ENCODE measurements at regions not wholly inside any gene's neighbourhood (a gene's known extent, or its start where the extent isn't known, plus 50 kb on each side); places are given as distances from the start of the nearest gene placed in this dataset.

DNA sequence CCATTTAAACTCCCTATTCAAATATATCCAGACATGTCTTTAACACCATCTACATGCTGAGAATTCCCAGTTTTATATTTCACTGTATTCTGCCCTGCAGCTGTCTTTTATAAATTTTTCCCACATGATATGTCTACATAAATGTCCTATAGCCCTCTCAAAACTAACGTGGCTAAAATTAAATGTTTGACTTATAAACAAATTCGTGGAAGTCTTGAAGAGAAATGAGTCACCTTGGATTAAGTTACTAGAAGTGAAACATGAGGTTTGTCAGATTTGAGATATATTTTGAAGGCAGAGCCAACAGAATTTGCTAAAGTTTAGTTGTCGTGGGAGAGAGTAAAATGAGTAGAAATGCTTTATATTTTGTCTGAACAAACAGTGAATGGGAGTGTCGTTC is 386.9 kb upstream of the CNTNAP2 start:
- Histone ChIP-seq H4K20me1 (ENCODE audit: insufficient read depth) (no peaks in the 10 kb centered on the region), H3F3A (ENCODE audit: insufficient read depth, low read length, poor library complexity, severe bottlenecking) (no peaks in the 10 kb centered on the region), H3K9me2 (ENCODE audit: insufficient read depth, low read length) (no peaks in the 10 kb centered on the region), H3K4me2 (ENCODE audit: low read length) (no peak overlapping the region), H3K9ac (ENCODE audit: low read length) (no peak overlapping the region), H3K36me3 (ENCODE audit: insufficient read depth, low read length) (no peaks in the 10 kb centered on the region), H2AFZ (ENCODE audit: low read depth, low read length) (no peak overlapping the region), H3K79me2 (replicated peaks; ENCODE audit: insufficient read depth, low read length) (no peaks in the 10 kb centered on the region), H3K4me3 (ENCODE audit: low read length) (no peak overlapping the region), H3K27ac (ENCODE audit: low read length) (no peak overlapping the region), H3K9me3 (ENCODE audit: low read length) (no peaks in the 10 kb centered on the region), H3K27me3 (ENCODE audit: insufficient read depth, low read depth, low read length) (no peaks in the 10 kb centered on the region)
- TF ChIP-seq, protein P1, sequence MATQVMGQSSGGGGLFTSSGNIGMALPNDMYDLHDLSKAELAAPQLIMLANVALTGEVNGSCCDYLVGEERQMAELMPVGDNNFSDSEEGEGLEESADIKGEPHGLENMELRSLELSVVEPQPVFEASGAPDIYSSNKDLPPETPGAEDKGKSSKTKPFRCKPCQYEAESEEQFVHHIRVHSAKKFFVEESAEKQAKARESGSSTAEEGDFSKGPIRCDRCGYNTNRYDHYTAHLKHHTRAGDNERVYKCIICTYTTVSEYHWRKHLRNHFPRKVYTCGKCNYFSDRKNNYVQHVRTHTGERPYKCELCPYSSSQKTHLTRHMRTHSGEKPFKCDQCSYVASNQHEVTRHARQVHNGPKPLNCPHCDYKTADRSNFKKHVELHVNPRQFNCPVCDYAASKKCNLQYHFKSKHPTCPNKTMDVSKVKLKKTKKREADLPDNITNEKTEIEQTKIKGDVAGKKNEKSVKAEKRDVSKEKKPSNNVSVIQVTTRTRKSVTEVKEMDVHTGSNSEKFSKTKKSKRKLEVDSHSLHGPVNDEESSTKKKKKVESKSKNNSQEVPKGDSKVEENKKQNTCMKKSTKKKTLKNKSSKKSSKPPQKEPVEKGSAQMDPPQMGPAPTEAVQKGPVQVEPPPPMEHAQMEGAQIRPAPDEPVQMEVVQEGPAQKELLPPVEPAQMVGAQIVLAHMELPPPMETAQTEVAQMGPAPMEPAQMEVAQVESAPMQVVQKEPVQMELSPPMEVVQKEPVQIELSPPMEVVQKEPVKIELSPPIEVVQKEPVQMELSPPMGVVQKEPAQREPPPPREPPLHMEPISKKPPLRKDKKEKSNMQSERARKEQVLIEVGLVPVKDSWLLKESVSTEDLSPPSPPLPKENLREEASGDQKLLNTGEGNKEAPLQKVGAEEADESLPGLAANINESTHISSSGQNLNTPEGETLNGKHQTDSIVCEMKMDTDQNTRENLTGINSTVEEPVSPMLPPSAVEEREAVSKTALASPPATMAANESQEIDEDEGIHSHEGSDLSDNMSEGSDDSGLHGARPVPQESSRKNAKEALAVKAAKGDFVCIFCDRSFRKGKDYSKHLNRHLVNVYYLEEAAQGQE (IDR thresholded peaks at IDR 0.05; ENCODE audit: borderline replicate concordance): no peak
- TF ChIP-seq POLR2AphosphoS5 (IDR thresholded peaks at IDR 0.05): no peak
- TF ChIP-seq SMC3 (conservative IDR thresholded peaks at IDR 0.05; ENCODE audit: poor library complexity): no peak
- TF ChIP-seq TAF1 (IDR thresholded peaks at IDR 0.05; ENCODE audit: low read depth): no peak
- TF ChIP-seq EZH2 (IDR thresholded peaks at IDR 0.05; ENCODE audit: borderline replicate concordance, insufficient read depth, low read length, poor library complexity, severe bottlenecking): no peak
- TF ChIP-seq, protein P2, sequence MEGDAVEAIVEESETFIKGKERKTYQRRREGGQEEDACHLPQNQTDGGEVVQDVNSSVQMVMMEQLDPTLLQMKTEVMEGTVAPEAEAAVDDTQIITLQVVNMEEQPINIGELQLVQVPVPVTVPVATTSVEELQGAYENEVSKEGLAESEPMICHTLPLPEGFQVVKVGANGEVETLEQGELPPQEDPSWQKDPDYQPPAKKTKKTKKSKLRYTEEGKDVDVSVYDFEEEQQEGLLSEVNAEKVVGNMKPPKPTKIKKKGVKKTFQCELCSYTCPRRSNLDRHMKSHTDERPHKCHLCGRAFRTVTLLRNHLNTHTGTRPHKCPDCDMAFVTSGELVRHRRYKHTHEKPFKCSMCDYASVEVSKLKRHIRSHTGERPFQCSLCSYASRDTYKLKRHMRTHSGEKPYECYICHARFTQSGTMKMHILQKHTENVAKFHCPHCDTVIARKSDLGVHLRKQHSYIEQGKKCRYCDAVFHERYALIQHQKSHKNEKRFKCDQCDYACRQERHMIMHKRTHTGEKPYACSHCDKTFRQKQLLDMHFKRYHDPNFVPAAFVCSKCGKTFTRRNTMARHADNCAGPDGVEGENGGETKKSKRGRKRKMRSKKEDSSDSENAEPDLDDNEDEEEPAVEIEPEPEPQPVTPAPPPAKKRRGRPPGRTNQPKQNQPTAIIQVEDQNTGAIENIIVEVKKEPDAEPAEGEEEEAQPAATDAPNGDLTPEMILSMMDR (IDR thresholded peaks at IDR 0.05; ENCODE audit: poor library complexity, severe bottlenecking): no peak
- no peak for TF ChIP-seq EP300 (conservative IDR thresholded peaks at IDR 0.05; ENCODE audit: poor library complexity, severe bottlenecking)
- TF ChIP-seq MXI1 (conservative IDR thresholded peaks at IDR 0.05; ENCODE audit: poor library complexity, severe bottlenecking): no peak
- TF ChIP-seq RAD21 (conservative IDR thresholded peaks at IDR 0.05): no peak

DNA sequence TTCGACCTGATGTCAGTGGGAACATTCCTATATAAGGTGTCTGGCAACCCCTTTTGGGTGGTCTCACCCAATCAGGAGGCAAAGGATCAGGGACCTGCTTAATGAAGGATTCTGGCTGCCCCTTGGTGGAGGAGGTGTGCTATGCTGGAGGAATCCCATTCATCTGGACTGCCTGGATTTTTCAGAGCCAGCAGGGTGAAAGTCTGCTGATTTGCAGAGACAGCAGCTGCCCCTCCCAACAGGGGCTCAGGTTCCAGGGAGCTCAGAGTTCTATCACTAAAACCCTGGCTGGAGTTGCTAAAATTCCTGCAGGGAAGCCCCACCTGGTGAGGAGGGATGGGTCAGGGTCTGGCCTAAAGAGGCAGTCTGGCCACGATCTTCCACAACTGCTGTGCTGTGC is 398.5 kb upstream of the CNTNAP2 start:
- no peak overlapping the region for H2AFZ ChIP-seq (ENCODE audit: low read depth, low read length)
- H3K79me2 ChIP-seq (replicated peaks; ENCODE audit: insufficient read depth, low read length): no peaks in the 10 kb centered on the region
- H3F3A ChIP-seq (ENCODE audit: insufficient read depth, low read length, poor library complexity, severe bottlenecking): no peaks in the 10 kb centered on the region
- TF ChIP-seq, protein P1 (IDR thresholded peaks at IDR 0.05; ENCODE audit: borderline replicate concordance): no peak
- TF ChIP-seq SMC3 (conservative IDR thresholded peaks at IDR 0.05; ENCODE audit: poor library complexity) (no peak), EP300 (conservative IDR thresholded peaks at IDR 0.05; ENCODE audit: poor library complexity, severe bottlenecking) (no peak), POLR2AphosphoS5 (IDR thresholded peaks at IDR 0.05) (no peak), EZH2 (IDR thresholded peaks at IDR 0.05; ENCODE audit: borderline replicate concordance, insufficient read depth, low read length, poor library complexity, severe bottlenecking) (no peak)
- TF ChIP-seq, protein P2 (IDR thresholded peaks at IDR 0.05; ENCODE audit: poor library complexity, severe bottlenecking): no peak
- H3K27ac ChIP-seq (ENCODE audit: low read length): no peak overlapping the region
- H3K9me3 ChIP-seq (ENCODE audit: low read length): no peaks in the 10 kb centered on the region
- no peaks in the 10 kb centered on the region for H3K36me3 ChIP-seq (ENCODE audit: insufficient read depth, low read length)
- H3K27me3 ChIP-seq (ENCODE audit: insufficient read depth, low read depth, low read length): no peaks in the 10 kb centered on the region
- H3K4me2 ChIP-seq (ENCODE audit: low read length): no peak overlapping the region
- H4K20me1 ChIP-seq (ENCODE audit: insufficient read depth): no peaks in the 10 kb centered on the region
- no peak overlapping the region for H3K9ac ChIP-seq (ENCODE audit: low read length)
- H3K4me3 ChIP-seq (ENCODE audit: low read length): no peak overlapping the region
- H3K9me2 ChIP-seq (ENCODE audit: insufficient read depth, low read length): no peaks in the 10 kb centered on the region

All from neural cell (in vitro differentiated cells).